A549 (cell line): ENCODE measurements at regions not wholly inside any gene's neighbourhood (a gene's known extent, or its start where the extent isn't known, plus 50 kb on each side); places are given as distances from the start of the nearest gene placed in this dataset.

Experiments used
- BHLHE40 ChIP-seq: IDR thresholded peaks from 2 replicates; pipeline ENCODE4 v1.6.1; 2012; ENCODE audit warnings: low read depth, low read length, inconsistent platforms
- CTCF ChIP-seq: fragments of >200 bp; sonication (Bioruptor Twin); formaldehyde crosslinking; IDR thresholded peaks from 3 replicates; pipeline ENCODE4 v1.5.1; 2016
- EP300 ChIP-seq, 2 experiments: fragments of >200 bp; sonication (Bioruptor Twin); formaldehyde crosslinking; IDR thresholded peaks; 2 replicates in 1 of 2; 3 replicates in 1 of 2; pipeline ENCODE4 v1.6.1; 2016 to 2017
- PBX3 ChIP-seq: IDR thresholded peaks from 2 replicates; pipeline ENCODE4 v1.6.1; 2012
- RFX5 ChIP-seq: fragments of 450-650 bp; IDR thresholded peaks from 2 replicates; pipeline ENCODE4 v1.7.1; 2014; ENCODE audit warnings: antibody characterized with exemption, mild to moderate bottlenecking, moderate library complexity
- SMC3 ChIP-seq: fragments of >200 bp; sonication (Bioruptor Twin); formaldehyde crosslinking; IDR thresholded peaks from 3 replicates; pipeline ENCODE4 v1.6.1; 2018; ENCODE audit warnings: inconsistent platforms
- TF ChIP-seq, protein P1 (sequence below): fragments of 450-650 bp; IDR thresholded peaks from 2 replicates; pipeline ENCODE4 v1.6.1; 2014; ENCODE audit warnings: antibody characterized with exemption

- TF ChIP-seq CTCF = no peak
- TF ChIP-seq EP300 (IDR thresholded peaks at IDR 0.05) = no peak
- TF ChIP-seq SMC3 = no peak
- TF ChIP-seq, protein P1, sequence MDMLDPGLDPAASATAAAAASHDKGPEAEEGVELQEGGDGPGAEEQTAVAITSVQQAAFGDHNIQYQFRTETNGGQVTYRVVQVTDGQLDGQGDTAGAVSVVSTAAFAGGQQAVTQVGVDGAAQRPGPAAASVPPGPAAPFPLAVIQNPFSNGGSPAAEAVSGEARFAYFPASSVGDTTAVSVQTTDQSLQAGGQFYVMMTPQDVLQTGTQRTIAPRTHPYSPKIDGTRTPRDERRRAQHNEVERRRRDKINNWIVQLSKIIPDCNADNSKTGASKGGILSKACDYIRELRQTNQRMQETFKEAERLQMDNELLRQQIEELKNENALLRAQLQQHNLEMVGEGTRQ = no peak
- no peak for TF ChIP-seq RFX5
- TF ChIP-seq BHLHE40 = no peak
- no peak for TF ChIP-seq PBX3
Measured at GRCh38 chr2:9685637-9686036, 54.8 kb upstream of the YWHAQ start.
